ENCODE measurements at regions not wholly inside any gene's neighbourhood (a gene's known extent, or its start where the extent isn't known, plus 50 kb on each side); places are given as distances from the start of the nearest gene placed in this dataset.

DNA sequence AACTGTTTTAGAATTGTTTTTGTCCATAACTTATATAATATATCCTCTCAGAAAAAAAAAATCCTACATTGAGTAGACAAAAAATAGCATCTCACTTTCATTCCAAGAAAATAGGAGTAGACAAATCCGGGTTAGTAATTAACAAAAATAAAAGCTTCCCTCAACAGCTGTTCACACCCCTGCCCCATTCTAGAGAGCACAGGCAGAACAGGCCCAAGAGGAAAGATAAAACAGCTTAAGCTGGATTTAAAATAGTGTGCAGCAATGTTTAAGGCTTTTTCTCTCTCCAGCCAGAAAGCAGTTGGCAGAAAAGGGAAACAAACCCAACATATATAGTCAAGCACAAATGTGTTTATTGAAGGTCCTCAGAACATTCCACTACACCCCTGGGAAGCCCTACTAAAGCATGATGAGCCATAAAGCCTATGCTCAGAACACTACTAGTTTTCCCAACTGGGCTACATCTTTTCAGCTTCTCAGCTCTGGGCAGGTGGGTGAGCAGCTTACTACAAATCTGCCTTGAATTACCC lies 189.9 kb downstream of the MTERF1 start:
- intact Hi-C loops (cut with DNase I), result no loop called here
- Histone ChIP-seq H3K4me3 (no peak overlapping the region), H3K27ac (no peak overlapping the region), H3K27me3 (no peaks in the 10 kb centered on the region), H3K36me3 (no peaks in the 10 kb centered on the region), H3K4me1 (no peaks in the 10 kb centered on the region), H3K9me3 (no peaks in the 10 kb centered on the region)
- no peak for DNase-seq
- TF ChIP-seq, protein P1, sequence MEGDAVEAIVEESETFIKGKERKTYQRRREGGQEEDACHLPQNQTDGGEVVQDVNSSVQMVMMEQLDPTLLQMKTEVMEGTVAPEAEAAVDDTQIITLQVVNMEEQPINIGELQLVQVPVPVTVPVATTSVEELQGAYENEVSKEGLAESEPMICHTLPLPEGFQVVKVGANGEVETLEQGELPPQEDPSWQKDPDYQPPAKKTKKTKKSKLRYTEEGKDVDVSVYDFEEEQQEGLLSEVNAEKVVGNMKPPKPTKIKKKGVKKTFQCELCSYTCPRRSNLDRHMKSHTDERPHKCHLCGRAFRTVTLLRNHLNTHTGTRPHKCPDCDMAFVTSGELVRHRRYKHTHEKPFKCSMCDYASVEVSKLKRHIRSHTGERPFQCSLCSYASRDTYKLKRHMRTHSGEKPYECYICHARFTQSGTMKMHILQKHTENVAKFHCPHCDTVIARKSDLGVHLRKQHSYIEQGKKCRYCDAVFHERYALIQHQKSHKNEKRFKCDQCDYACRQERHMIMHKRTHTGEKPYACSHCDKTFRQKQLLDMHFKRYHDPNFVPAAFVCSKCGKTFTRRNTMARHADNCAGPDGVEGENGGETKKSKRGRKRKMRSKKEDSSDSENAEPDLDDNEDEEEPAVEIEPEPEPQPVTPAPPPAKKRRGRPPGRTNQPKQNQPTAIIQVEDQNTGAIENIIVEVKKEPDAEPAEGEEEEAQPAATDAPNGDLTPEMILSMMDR (IDR thresholded peaks at IDR 0.05), result no peak
- ATAC-seq, result no peak

DNA sequence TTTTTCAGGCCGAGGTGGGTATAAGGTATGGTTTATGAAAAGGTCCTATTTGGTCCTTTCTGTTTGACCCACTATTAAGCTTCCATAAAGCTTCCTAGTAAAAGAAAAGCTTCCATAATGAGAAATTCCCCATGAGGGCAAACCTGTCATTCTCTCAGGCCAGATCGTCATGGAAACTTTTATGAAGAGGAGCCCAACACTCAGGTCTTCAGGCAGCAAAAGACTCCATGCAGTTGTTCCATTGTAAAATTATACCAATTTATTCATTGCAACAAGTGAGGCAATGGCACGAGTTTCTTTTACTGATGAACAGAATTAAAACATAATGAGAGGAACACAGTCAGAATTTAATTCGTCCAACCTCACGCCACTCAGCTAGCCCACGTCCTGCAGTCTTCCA lies 188.6 kb downstream of the MTERF1 start:
- Histone ChIP-seq H3K4me1 (no peaks in the 10 kb centered on the region), H3K9me3 (no peaks in the 10 kb centered on the region), H3K36me3 (no peaks in the 10 kb centered on the region), H3K27ac (no peak overlapping the region), H3K27me3 (no peaks in the 10 kb centered on the region), H3K4me3 (no peak overlapping the region)
- intact Hi-C loops (cut with DNase I), result no loop called here
- ATAC-seq (no peak), DNase-seq (no peak)
- TF ChIP-seq, protein P1 (IDR thresholded peaks at IDR 0.05), result no peak

DNA sequence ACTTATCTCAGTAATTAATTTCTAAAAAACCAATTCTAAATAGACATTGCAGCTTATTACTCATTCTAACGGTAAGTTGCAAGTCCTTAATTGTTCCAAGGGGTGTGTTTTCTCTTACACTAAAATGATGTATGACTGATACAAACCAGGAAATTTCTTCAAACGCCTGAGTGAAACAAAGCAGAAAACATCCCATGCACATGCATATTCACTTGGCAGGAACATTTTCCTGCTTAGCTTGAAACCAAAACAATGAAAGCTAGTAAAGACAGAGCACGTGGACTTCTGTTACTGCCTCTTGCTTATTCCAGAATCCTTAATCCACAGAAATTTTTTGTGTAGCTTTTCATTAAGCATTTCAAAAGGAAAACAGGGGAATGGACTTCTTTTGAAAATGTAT lies 187.7 kb downstream of the MTERF1 start:
- ATAC-seq (no peak), DNase-seq (peak in 2 of 4 donors; percentile 26 to 58)
- no peaks in the 10 kb centered on the region for H3K9me3 ChIP-seq
- H3K27ac ChIP-seq, result no peak overlapping the region
- TF ChIP-seq, protein P1 (IDR thresholded peaks at IDR 0.05), result no peak
- H3K4me3 ChIP-seq, result no peak overlapping the region
- intact Hi-C loops (cut with DNase I), result no loop called here
- H3K27me3 ChIP-seq, result no peaks in the 10 kb centered on the region
- H3K4me1 ChIP-seq, result no peaks in the 10 kb centered on the region
- no peaks in the 10 kb centered on the region for H3K36me3 ChIP-seq

DNA sequence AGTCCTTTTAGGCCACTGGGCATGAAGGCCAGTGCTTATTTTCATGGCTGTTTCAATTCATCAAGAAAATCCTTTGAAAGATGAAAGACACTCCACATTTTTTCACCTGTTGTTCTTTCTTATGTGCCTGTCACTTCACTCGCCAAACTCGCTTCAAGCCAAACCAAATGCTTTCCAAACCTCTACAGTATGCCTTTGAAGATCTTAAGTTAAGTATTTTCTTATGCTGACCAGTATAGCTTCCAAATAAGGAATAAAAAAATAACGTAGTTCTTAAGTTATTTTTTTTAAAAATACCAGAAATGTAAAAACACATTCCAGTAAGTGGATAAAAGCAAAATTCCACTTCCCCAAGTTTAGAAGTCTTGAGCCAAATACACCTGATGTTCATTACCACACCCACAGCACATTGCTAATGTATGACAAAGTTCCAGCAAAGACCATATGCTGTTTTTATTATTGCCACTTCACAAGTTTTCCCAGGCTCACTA lies 186.1 kb downstream of the MTERF1 start:
- ATAC-seq (no peak), DNase-seq (no peak)
- Histone ChIP-seq H3K27me3 (no peaks in the 10 kb centered on the region), H3K36me3 (no peaks in the 10 kb centered on the region), H3K4me3 (no peak overlapping the region), H3K27ac (no peak overlapping the region), H3K9me3 (peaks cover 0 to 7% of the 10 kb centered on the region in 2 donors), H3K4me1 (no peaks in the 10 kb centered on the region)
- TF ChIP-seq, protein P1 (IDR thresholded peaks at IDR 0.05), result no peak
- intact Hi-C loops (cut with DNase I), result no loop called here

DNA sequence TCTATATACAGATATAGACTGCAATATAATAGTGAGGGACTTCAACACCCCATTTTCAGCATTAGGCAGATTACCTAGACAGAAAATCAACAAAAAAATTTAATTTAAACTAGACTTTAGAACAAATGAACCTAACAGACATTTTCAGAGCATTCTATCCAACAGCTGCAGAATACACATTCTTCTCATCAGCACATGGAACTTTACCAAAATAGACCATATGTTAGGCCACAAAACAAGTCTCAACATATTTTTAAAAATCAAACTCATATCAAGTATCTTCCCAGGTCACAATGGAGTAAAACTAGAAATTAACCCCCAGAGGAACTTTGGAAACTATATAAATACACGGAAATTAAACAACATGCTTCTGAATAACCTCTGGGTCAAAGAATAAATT lies 169.6 kb downstream of the MTERF1 start:
- Histone ChIP-seq H3K4me3 (no peak overlapping the region), H3K9me3 (peaks cover 0 to 44% of the 10 kb centered on the region in 2 donors), H3K27me3 (no peaks in the 10 kb centered on the region), H3K4me1 (no peaks in the 10 kb centered on the region), H3K27ac (no peak overlapping the region), H3K36me3 (no peaks in the 10 kb centered on the region)
- TF ChIP-seq, protein P1 (IDR thresholded peaks at IDR 0.05), result no peak
- ATAC-seq (no peak), DNase-seq (peak in 1 of 4 donors; percentile 11)
- intact Hi-C loops (cut with DNase I), result no loop called here
